ENCODE measurements at regions not wholly inside any gene's neighbourhood (a gene's known extent, or its start where the extent isn't known, plus 50 kb on each side); places are given as distances from the start of the nearest gene placed in this dataset.

GRCh38 chr6:21478883-21479539 lies 114.5 kb upstream of the SOX4 start:
- TF ChIP-seq, protein P1, sequence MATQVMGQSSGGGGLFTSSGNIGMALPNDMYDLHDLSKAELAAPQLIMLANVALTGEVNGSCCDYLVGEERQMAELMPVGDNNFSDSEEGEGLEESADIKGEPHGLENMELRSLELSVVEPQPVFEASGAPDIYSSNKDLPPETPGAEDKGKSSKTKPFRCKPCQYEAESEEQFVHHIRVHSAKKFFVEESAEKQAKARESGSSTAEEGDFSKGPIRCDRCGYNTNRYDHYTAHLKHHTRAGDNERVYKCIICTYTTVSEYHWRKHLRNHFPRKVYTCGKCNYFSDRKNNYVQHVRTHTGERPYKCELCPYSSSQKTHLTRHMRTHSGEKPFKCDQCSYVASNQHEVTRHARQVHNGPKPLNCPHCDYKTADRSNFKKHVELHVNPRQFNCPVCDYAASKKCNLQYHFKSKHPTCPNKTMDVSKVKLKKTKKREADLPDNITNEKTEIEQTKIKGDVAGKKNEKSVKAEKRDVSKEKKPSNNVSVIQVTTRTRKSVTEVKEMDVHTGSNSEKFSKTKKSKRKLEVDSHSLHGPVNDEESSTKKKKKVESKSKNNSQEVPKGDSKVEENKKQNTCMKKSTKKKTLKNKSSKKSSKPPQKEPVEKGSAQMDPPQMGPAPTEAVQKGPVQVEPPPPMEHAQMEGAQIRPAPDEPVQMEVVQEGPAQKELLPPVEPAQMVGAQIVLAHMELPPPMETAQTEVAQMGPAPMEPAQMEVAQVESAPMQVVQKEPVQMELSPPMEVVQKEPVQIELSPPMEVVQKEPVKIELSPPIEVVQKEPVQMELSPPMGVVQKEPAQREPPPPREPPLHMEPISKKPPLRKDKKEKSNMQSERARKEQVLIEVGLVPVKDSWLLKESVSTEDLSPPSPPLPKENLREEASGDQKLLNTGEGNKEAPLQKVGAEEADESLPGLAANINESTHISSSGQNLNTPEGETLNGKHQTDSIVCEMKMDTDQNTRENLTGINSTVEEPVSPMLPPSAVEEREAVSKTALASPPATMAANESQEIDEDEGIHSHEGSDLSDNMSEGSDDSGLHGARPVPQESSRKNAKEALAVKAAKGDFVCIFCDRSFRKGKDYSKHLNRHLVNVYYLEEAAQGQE (IDR thresholded peaks at IDR 0.05; ENCODE audit: insufficient read depth in 1 of 2, low read depth in 2 of 2, low read length in 1 of 2) = no peak
- TF ChIP-seq CTCF (IDR thresholded peaks at IDR 0.05) = no peak
